ENCODE measurements at regions not wholly inside any gene's neighbourhood (a gene's known extent, or its start where the extent isn't known, plus 50 kb on each side); places are given as distances from the start of the nearest gene placed in this dataset.

GRCh38 chr7:115883629-115884028, 146.9 kb downstream of the TFEC start:
- H3K9ac ChIP-seq (ENCODE audit: low read depth, low read length): no peak overlapping the region
- no peaks in the 10 kb centered on the region for H3K4me1 ChIP-seq (ENCODE audit: control insufficient read depth, insufficient read depth, low read length)
- H3K9me3 ChIP-seq (ENCODE audit: control insufficient read depth, insufficient read depth, low read length): no peaks in the 10 kb centered on the region
- H3K36me3 ChIP-seq (ENCODE audit: control insufficient read depth, insufficient read depth, low read length): no peaks in the 10 kb centered on the region
- H3K27me3 ChIP-seq (ENCODE audit: control insufficient read depth, insufficient read depth, low read length): no peaks in the 10 kb centered on the region
- H3K4me3 ChIP-seq (ENCODE audit: low read depth, low read length): no peak overlapping the region

DNA sequence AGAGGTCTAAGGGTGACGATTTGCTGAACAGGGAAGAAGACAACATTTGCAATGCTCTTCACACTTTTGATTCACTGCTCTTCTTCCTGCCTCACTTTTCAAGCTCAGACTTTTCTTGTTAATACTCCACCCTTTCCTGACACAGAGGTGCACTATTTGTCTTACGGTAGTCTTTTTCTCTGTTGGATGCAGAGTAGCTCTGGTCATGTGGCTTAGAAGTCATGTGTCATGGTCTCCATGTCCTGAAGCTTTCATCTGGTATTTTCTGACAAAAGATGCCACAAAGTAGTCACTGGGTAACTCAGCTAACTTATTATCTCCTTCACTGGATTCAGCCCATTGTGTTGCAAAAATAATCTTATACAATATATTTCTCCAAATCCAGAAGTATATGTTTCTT, 149.1 kb downstream of the TFEC start:
- Histone ChIP-seq H3K4me1 (ENCODE audit: control insufficient read depth, insufficient read depth, low read length) (no peaks in the 10 kb centered on the region), H3K27me3 (ENCODE audit: control insufficient read depth, insufficient read depth, low read length) (no peaks in the 10 kb centered on the region), H3K4me3 (ENCODE audit: low read depth, low read length) (no peak overlapping the region), H3K36me3 (ENCODE audit: control insufficient read depth, insufficient read depth, low read length) (no peaks in the 10 kb centered on the region), H3K9ac (ENCODE audit: low read depth, low read length) (no peak overlapping the region), H3K9me3 (ENCODE audit: control insufficient read depth, insufficient read depth, low read length) (no peaks in the 10 kb centered on the region)

- no peaks in the 10 kb centered on the region for H3K9me3 ChIP-seq (ENCODE audit: control insufficient read depth, insufficient read depth, low read length)
- H3K4me1 ChIP-seq (ENCODE audit: control insufficient read depth, insufficient read depth, low read length): no peaks in the 10 kb centered on the region
- no peaks in the 10 kb centered on the region for H3K27me3 ChIP-seq (ENCODE audit: control insufficient read depth, insufficient read depth, low read length)
- H3K9ac ChIP-seq (ENCODE audit: low read depth, low read length): no peak overlapping the region
- H3K4me3 ChIP-seq (ENCODE audit: low read depth, low read length): no peak overlapping the region
- no peaks in the 10 kb centered on the region for H3K36me3 ChIP-seq (ENCODE audit: control insufficient read depth, insufficient read depth, low read length)
Measured at GRCh38 chr7:115879171-115879570, 151.4 kb downstream of the TFEC start.

GRCh38 chr7:115869801-115870200, 160.8 kb downstream of the TFEC start:
- no peak overlapping the region for H3K9ac ChIP-seq (ENCODE audit: low read depth, low read length)
- H3K27me3 ChIP-seq (ENCODE audit: control insufficient read depth, insufficient read depth, low read length): no peaks in the 10 kb centered on the region
- H3K36me3 ChIP-seq (ENCODE audit: control insufficient read depth, insufficient read depth, low read length): no peaks in the 10 kb centered on the region
- no peaks in the 10 kb centered on the region for H3K4me1 ChIP-seq (ENCODE audit: control insufficient read depth, insufficient read depth, low read length)
- no peaks in the 10 kb centered on the region for H3K9me3 ChIP-seq (ENCODE audit: control insufficient read depth, insufficient read depth, low read length)
- no peak overlapping the region for H3K4me3 ChIP-seq (ENCODE audit: low read depth, low read length)

- Histone ChIP-seq H3K4me1 (ENCODE audit: control insufficient read depth, insufficient read depth, low read length) (no peaks in the 10 kb centered on the region), H3K9ac (ENCODE audit: low read depth, low read length) (no peak overlapping the region), H3K4me3 (ENCODE audit: low read depth, low read length) (no peak overlapping the region), H3K27me3 (ENCODE audit: control insufficient read depth, insufficient read depth, low read length) (no peaks in the 10 kb centered on the region), H3K36me3 (ENCODE audit: control insufficient read depth, insufficient read depth, low read length) (no peaks in the 10 kb centered on the region), H3K9me3 (ENCODE audit: control insufficient read depth, insufficient read depth, low read length) (no peaks in the 10 kb centered on the region)
Measured at GRCh38 chr7:115869190-115869589, 161.4 kb downstream of the TFEC start.

- no peaks in the 10 kb centered on the region for H3K27me3 ChIP-seq (ENCODE audit: control insufficient read depth, insufficient read depth, low read length)
- H3K9ac ChIP-seq (ENCODE audit: low read depth, low read length): no peak overlapping the region
- H3K36me3 ChIP-seq (ENCODE audit: control insufficient read depth, insufficient read depth, low read length): no peaks in the 10 kb centered on the region
- no peak overlapping the region for H3K4me3 ChIP-seq (ENCODE audit: low read depth, low read length)
- no peaks in the 10 kb centered on the region for H3K9me3 ChIP-seq (ENCODE audit: control insufficient read depth, insufficient read depth, low read length)
- no peaks in the 10 kb centered on the region for H3K4me1 ChIP-seq (ENCODE audit: control insufficient read depth, insufficient read depth, low read length)
Measured at GRCh38 chr7:115868369-115868768, 162.2 kb downstream of the TFEC start.

GRCh38 chr7:115864082-115864481, 166.5 kb downstream of the TFEC start:
- H3K36me3 ChIP-seq (ENCODE audit: control insufficient read depth, insufficient read depth, low read length): no peaks in the 10 kb centered on the region
- H3K9ac ChIP-seq (ENCODE audit: low read depth, low read length): no peak overlapping the region
- no peaks in the 10 kb centered on the region for H3K9me3 ChIP-seq (ENCODE audit: control insufficient read depth, insufficient read depth, low read length)
- H3K4me1 ChIP-seq (ENCODE audit: control insufficient read depth, insufficient read depth, low read length): no peaks in the 10 kb centered on the region
- H3K4me3 ChIP-seq (ENCODE audit: low read depth, low read length): no peak overlapping the region
- H3K27me3 ChIP-seq (ENCODE audit: control insufficient read depth, insufficient read depth, low read length): no peaks in the 10 kb centered on the region

- Histone ChIP-seq H3K9me3 (ENCODE audit: control insufficient read depth, insufficient read depth, low read length) (no peaks in the 10 kb centered on the region), H3K27me3 (ENCODE audit: control insufficient read depth, insufficient read depth, low read length) (no peaks in the 10 kb centered on the region), H3K9ac (ENCODE audit: low read depth, low read length) (no peak overlapping the region), H3K4me1 (ENCODE audit: control insufficient read depth, insufficient read depth, low read length) (no peaks in the 10 kb centered on the region), H3K4me3 (ENCODE audit: low read depth, low read length) (no peak overlapping the region), H3K36me3 (ENCODE audit: control insufficient read depth, insufficient read depth, low read length) (no peaks in the 10 kb centered on the region)
Measured at GRCh38 chr7:115851291-115851690, 179.3 kb downstream of the TFEC start.

DNA sequence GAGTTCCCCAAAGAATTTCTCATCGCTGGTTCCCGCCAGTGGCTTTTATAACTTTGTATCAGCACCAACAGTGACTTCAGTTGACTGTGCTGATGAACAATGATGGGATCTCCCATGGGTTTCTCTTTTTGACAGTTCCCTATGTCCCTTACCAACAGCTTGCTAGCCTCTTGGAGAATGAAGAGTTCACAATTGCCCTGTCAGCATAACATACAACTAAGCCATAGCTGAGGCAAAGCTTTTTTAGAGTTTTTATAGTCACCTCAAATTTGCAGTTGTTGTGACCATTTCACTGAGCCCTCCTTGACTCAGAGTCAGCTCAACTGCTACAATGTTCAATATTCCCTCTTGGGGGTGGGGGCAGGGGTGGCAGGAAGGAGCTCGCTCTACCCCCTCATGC, 179.8 kb downstream of the TFEC start:
- H3K9ac ChIP-seq (ENCODE audit: low read depth, low read length): no peak overlapping the region
- H3K27me3 ChIP-seq (ENCODE audit: control insufficient read depth, insufficient read depth, low read length): no peaks in the 10 kb centered on the region
- no peaks in the 10 kb centered on the region for H3K9me3 ChIP-seq (ENCODE audit: control insufficient read depth, insufficient read depth, low read length)
- no peak overlapping the region for H3K4me3 ChIP-seq (ENCODE audit: low read depth, low read length)
- H3K4me1 ChIP-seq (ENCODE audit: control insufficient read depth, insufficient read depth, low read length): no peaks in the 10 kb centered on the region
- no peaks in the 10 kb centered on the region for H3K36me3 ChIP-seq (ENCODE audit: control insufficient read depth, insufficient read depth, low read length)

GRCh38 chr7:115844857-115845256, 185.7 kb downstream of the TFEC start:
- H3K4me3 ChIP-seq (ENCODE audit: low read depth, low read length): no peak overlapping the region
- H3K9me3 ChIP-seq (ENCODE audit: control insufficient read depth, insufficient read depth, low read length): no peaks in the 10 kb centered on the region
- no peaks in the 10 kb centered on the region for H3K27me3 ChIP-seq (ENCODE audit: control insufficient read depth, insufficient read depth, low read length)
- H3K9ac ChIP-seq (ENCODE audit: low read depth, low read length): no peak overlapping the region
- H3K36me3 ChIP-seq (ENCODE audit: control insufficient read depth, insufficient read depth, low read length): no peaks in the 10 kb centered on the region
- H3K4me1 ChIP-seq (ENCODE audit: control insufficient read depth, insufficient read depth, low read length): no peaks in the 10 kb centered on the region

DNA sequence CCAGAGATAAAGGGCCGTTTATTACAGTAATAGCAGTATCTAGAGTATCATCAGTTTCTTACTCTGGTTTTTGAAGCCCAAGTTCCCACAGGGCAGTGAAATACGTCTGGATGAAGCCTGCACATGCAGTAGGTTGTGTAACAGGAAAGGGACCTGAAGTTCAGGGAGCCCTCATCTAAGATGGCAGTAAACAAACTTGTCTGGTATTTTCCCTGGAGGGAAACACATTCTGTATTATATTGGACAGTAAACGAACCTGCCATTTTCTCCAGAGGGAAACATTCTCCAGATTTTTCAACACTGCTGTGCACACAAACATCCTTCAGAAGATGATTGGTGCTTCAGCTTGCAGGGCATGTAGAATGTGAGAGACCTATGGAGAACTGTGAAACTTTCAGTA, 189.9 kb downstream of the TFEC start:
- H3K4me1 ChIP-seq (ENCODE audit: control insufficient read depth, insufficient read depth, low read length): no peaks in the 10 kb centered on the region
- no peaks in the 10 kb centered on the region for H3K36me3 ChIP-seq (ENCODE audit: control insufficient read depth, insufficient read depth, low read length)
- no peak overlapping the region for H3K9ac ChIP-seq (ENCODE audit: low read depth, low read length)
- no peaks in the 10 kb centered on the region for H3K9me3 ChIP-seq (ENCODE audit: control insufficient read depth, insufficient read depth, low read length)
- no peak overlapping the region for H3K4me3 ChIP-seq (ENCODE audit: low read depth, low read length)
- H3K27me3 ChIP-seq (ENCODE audit: control insufficient read depth, insufficient read depth, low read length): no peaks in the 10 kb centered on the region

GRCh38 chr7:115838829-115839228, 191.7 kb downstream of the TFEC start:
- Histone ChIP-seq H3K4me3 (ENCODE audit: low read depth, low read length) (no peak overlapping the region), H3K36me3 (ENCODE audit: control insufficient read depth, insufficient read depth, low read length) (no peaks in the 10 kb centered on the region), H3K4me1 (ENCODE audit: control insufficient read depth, insufficient read depth, low read length) (no peaks in the 10 kb centered on the region), H3K9ac (ENCODE audit: low read depth, low read length) (no peak overlapping the region), H3K9me3 (ENCODE audit: control insufficient read depth, insufficient read depth, low read length) (no peaks in the 10 kb centered on the region), H3K27me3 (ENCODE audit: control insufficient read depth, insufficient read depth, low read length) (no peaks in the 10 kb centered on the region)

DNA sequence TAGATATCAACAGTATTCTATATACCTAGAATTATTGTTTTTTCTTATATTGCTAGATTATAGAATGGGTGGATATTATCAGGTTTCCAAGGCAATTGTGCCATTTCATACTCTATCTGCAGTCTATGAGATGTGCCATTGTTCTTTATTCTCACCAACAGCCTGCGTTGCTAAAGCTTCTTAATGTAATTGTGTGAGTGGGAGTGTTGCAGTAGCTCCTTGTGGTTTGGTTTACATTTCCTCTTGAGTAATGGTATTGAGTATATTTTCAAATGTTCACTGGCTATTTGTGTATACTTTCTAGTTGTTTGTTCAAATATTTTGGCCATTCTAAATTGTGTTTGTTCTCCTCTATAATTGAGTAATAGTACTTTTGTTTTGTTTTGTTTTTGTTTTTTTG, 199.2 kb downstream of the TFEC start:
- H3K9ac ChIP-seq (ENCODE audit: low read depth, low read length): no peak overlapping the region
- H3K4me1 ChIP-seq (ENCODE audit: control insufficient read depth, insufficient read depth, low read length): no peaks in the 10 kb centered on the region
- H3K36me3 ChIP-seq (ENCODE audit: control insufficient read depth, insufficient read depth, low read length): no peaks in the 10 kb centered on the region
- H3K27me3 ChIP-seq (ENCODE audit: control insufficient read depth, insufficient read depth, low read length): no peaks in the 10 kb centered on the region
- H3K9me3 ChIP-seq (ENCODE audit: control insufficient read depth, insufficient read depth, low read length): no peaks in the 10 kb centered on the region
- no peak overlapping the region for H3K4me3 ChIP-seq (ENCODE audit: low read depth, low read length)

All from iPS-15b (cell line).